HG03103 (cell line): ENCODE measurements at regions not wholly inside any gene's neighbourhood (a gene's known extent, or its start where the extent isn't known, plus 50 kb on each side); places are given as distances from the start of the nearest gene placed in this dataset.

Experiments
- ATAC-seq: cut with Tn5 transposase; IDR thresholded peaks from one replicate; pipeline ENCODE4 v1.9.1; 2021; ENCODE audit warnings: low read depth; ENCODE audit not compliant: unreplicated experiment

DNA sequence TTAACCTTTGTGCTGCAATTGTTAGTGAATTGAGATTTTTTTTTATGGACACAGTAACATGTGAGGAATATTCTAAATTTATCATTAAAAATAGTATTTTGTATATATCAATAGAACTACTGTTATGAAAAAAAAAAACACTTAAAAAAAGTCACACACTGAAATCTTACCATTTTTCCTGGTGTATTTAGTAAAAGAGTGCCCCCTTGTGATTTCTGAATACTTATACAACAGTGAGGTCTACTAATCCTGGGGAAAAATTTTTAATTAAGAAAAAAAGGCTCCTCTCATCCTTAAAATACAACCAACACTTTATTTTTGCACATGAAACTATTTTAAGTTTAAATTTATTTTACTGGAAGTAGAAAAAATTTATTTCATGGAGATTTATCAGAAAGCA lies 56.4 kb upstream of the SPOCK3 start:
- no peak for ATAC-seq

DNA sequence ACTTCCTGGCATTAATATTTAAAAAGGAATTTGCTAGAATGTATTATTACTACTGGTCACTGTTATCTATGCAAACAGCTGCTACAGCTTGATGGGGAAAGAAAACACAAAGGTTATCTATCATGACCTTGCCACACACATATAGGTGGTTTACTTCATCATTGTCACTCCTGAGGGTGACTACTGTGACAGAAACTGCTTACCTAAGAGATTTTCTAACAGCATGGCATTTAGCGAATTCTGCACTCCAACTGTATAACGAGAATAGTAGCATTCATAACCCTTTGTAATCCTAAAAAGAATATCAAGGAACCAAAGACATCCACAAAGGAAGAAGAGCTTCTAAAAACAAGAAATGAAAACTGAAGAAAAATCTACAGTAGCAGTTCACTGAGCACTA lies 74.6 kb upstream of the SPOCK3 start:
- ATAC-seq, result no peak

GRCh38 chr4:167321299-167321698 lies 87.0 kb upstream of the SPOCK3 start:
- no peak for ATAC-seq

GRCh38 chr4:167339781-167340180 lies 105.5 kb upstream of the SPOCK3 start:
- no peak for ATAC-seq

DNA sequence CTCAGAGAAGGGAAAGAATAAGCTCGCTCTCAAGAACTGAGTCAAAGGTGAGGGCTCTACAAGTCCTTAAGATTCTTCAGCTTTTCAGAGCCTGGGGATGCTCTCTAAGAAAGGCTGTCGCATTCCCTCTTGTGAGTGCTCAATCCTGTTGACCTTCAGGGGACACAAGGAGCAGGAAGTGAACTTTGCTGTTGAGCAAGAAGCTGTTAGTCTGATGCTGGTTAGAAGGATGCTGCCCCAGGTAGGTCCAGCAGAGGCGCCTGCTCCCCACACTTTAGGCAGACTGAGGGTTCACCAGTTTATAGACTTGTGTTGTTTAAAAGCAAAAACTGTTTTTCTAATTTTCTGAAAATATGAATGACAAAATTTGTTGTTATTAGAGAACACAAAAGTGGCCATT lies 125.4 kb upstream of the SPOCK3 start:
- ATAC-seq, result no peak

DNA sequence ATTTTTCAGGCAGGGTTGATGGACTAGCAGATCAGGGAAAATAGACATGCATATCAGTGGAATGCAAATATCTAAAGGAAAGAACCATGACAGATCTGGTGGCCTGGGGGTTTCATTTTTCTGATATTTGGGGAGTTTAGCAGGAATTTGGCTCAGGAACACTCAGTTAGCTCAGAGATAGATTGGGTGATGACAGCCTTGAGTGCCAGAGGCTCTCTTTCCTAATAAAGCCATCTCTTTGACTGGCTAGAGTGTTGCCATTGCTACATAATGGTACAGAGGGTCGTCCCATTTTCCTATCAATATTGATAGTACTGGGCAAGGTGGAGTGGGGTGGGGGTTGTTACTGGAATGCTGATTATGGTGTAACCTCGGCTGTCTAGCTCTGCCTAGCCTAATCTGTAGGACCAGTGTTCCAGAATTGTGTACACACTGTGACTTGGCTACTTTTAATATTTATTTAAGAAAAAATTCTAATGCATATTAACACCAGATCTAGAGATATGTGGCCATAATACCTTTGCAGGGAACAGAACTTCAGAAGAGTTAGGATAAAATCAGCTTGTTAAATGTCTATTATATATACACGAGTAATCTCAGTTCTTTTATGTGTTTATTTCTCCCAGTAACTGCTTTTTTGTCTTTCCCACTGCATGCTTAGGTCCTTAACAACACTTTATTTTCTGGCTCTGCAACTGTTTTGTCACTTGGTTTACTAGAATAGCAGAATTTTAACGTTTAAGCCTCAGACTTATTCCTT lies 145.0 kb upstream of the SPOCK3 start:
- no peak for ATAC-seq

DNA sequence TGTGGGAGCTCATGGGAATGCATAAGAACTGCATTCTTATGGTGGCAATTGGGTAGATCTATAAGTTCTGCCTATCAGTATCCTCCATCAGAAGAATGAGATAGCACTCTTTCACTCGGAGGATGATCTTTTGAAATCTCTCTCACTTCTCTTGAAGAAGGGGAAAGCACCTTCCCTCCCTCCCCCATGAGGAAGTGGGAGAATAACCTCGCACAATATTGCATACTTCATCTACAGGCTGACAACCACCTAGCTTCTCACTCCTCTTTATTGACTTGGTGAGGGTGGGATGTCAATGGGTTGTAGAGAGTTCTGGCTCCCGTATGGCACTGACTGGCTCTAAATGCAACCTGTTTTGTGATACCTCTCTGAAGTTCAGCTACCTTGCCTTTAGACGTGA lies 146.7 kb upstream of the SPOCK3 start:
- no peak for ATAC-seq

- ATAC-seq, result no peak
These were observed 149.0 kb upstream of the SPOCK3 start for GRCh38 chr4:167383291-167383690.

DNA sequence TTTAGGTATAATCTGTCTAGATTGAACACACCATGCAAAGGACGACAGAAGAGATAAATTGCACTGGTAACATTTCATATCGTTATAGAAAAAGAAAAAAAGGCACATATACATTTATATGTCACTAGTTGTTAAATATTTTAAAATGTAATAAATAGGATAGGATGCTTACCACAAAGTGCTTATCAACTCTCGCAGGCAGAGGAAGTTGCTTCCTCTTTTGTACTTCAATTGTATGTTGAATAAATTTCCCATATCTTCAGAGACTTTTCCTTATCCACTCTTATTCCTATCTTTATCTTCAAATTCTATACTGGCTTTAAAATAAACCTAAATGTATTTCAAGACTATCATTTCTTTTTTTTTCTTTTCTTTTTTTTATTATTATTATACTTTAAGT lies 163.3 kb upstream of the SPOCK3 start:
- no peak for ATAC-seq

DNA sequence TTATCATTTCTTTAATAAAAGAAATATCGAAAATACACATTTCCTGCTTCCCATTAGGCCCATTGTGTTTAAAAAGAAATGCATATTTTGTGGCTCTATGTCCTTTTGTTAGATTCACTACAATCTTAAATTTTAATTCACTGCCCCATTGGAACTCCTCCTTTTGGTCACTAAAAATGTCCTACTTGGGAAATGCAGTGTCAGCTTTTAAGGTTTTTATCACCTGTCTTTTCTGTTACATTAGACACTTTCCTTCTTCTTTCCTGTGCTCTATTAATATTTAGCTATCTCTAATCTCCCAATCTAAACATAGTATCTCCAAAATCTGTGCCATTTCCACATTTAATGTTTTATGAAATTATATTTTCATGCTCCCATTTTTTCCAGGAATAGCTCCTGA lies 164.9 kb upstream of the SPOCK3 start:
- no peak for ATAC-seq

GRCh38 chr4:167406181-167406580 lies 171.9 kb upstream of the SPOCK3 start:
- no peak for ATAC-seq

- no peak for ATAC-seq
These were observed 181.2 kb upstream of the SPOCK3 start for GRCh38 chr4:167415461-167415860.

GRCh38 chr4:167419468-167420140 lies 185.3 kb upstream of the SPOCK3 start:
- ATAC-seq, result no peak

DNA sequence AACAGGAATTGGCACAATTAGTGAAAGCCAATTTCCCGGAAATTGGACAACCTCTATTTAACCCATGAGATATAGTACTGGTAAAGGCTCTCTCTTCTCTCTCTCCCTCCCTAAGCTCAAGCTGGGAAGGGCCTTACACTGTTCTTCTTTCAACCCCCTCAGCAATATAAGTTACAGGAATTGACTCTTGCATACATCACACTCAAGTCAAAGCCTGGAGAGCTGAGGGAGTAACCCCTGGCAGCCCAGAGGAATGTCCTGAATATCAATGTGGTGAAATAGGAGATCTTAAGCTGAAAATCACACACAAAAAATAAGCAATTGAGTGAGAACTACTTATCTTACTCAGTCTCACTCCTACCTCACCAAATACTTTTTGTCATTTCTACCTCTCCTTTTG lies 186.9 kb upstream of the SPOCK3 start:
- ATAC-seq, result no peak

- ATAC-seq, result no peak
These were observed 190.3 kb upstream of the SPOCK3 start for GRCh38 chr4:167424341-167425256.

- no peak for ATAC-seq
These were observed 193.9 kb upstream of the SPOCK3 start for GRCh38 chr4:167428156-167428555.

DNA sequence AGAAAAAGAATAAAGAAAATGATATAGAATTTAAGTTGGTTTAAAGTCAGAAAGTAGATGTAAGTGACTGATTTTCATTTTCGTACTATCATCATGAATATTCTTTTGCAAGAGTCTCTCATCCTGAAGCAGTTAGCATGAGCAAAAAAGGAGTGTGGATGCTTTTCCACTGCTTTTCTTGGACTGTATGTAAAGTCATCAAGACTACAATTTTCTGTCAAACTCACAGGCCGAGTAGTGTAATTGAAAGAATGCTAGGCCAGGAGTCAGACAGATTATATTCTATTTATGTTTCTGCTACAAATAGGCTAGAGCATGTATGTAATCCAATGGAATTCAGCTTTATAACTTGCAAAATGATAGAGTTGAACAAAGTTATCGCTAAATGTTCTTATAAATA lies 197.1 kb upstream of the SPOCK3 start:
- no peak for ATAC-seq

DNA sequence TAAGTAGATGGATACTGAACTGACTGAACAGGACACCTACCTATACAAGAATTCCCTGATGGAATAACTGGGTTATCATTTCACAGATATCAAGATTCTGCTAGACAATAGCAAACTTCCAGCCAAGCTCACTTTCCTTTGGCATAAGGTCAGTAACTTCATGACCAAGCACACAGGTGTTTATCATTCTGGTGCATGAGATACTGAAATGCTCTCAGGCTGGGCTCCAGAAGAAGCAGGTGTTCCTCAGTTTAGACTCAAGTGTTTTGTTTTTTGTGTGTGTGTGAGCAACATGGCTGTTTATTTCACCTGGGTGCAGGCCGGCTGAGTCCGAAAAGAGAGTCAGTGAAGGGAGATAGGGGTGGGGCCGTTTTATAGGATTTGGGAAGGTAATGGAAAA lies 201.5 kb upstream of the SPOCK3 start:
- ATAC-seq, result no peak

GRCh38 chr4:167443841-167444240 lies 209.5 kb upstream of the SPOCK3 start:
- ATAC-seq, result no peak

GRCh38 chr4:167452922-167453430 lies 218.7 kb upstream of the SPOCK3 start:
- no peak for ATAC-seq

GRCh38 chr4:167456619-167457018 lies 222.3 kb upstream of the SPOCK3 start:
- no peak for ATAC-seq
